Fibroblast of pulmonary artery (primary cell): ENCODE measurements at regions not wholly inside any gene's neighbourhood (a gene's known extent, or its start where the extent isn't known, plus 50 kb on each side); places are given as distances from the start of the nearest gene placed in this dataset.

Source experiments
- DNase-seq: peaks from one replicate; pipeline ENCODE4 v3.0.0-alpha.2; 2010; ENCODE audit warnings: low read depth
- H3K4me3 ChIP-seq: replicated peaks from 2 replicates; pipeline ENCODE4 v1.5.1; 2011; ENCODE audit warnings: low read depth, mild to moderate bottlenecking, control low read depth, low read length, moderate library complexity
- CTCF ChIP-seq: IDR thresholded peaks from 2 replicates; pipeline ENCODE4 v1.5.1; 2011; ENCODE audit warnings: mild to moderate bottlenecking, control low read depth, low read length, inconsistent platforms; ENCODE audit errors: missing control alignments

- TF ChIP-seq CTCF, result no peak
- no peak overlapping the region for H3K4me3 ChIP-seq
- DNase-seq, result no peak
These were observed 65.3 kb upstream of the IBSP start for GRCh38 chr4:87734084-87734483.

GRCh38 chr4:87734936-87735335 is 64.4 kb upstream of the IBSP start:
- TF ChIP-seq CTCF, result no peak
- DNase-seq, result no peak
- H3K4me3 ChIP-seq, result no peak overlapping the region

GRCh38 chr4:87738483-87738882 is 60.9 kb upstream of the IBSP start:
- no peak for TF ChIP-seq CTCF
- H3K4me3 ChIP-seq, result no peak overlapping the region
- peak; percentile 2 for DNase-seq

- no peak for TF ChIP-seq CTCF
These were observed 59.9 kb upstream of the IBSP start for GRCh38 chr4:87739494-87739893.

GRCh38 chr4:87745064-87745807 is 54.1 kb upstream of the IBSP start:
- no peak for TF ChIP-seq CTCF
- no peak for DNase-seq
- no peak overlapping the region for H3K4me3 ChIP-seq

More at GRCh38 chr4:87739494-87739893, 59.9 kb upstream of the IBSP start:
- H3K4me3 ChIP-seq, result no peak overlapping the region
- no peak for DNase-seq

- no peak overlapping the region for H3K4me3 ChIP-seq
- no peak for TF ChIP-seq CTCF
- no peak for DNase-seq
These were observed 53.4 kb upstream of the IBSP start for GRCh38 chr4:87746001-87746400.
